ENCODE measurements at regions not wholly inside any gene's neighbourhood (a gene's known extent, or its start where the extent isn't known, plus 50 kb on each side); places are given as distances from the start of the nearest gene placed in this dataset.

GRCh38 chr13:51020600-51020999 lies 90.5 kb downstream of the C13orf42 start:
- no peak overlapping the region for H3K4me3 ChIP-seq
- intact Hi-C loops (cut with DNase I), result loop anchor here in 1 of 3 donors (10.0 kb wide), 1 partner anchor 196 kb away; no protein-coding TSS in a partner anchor
- no peak overlapping the region for H3K27ac ChIP-seq
- no peaks in the 10 kb centered on the region for H3K9me3 ChIP-seq
- 82 to 91% methylated on average over 8 of the region's 8 CpGs for WGBS, 2 donors
- no peak for TF ChIP-seq CTCF (IDR thresholded peaks at IDR 0.05)
- no peaks in the 10 kb centered on the region for H3K36me3 ChIP-seq
- no peak for DNase-seq
- FAIRE-seq, result no peak
- H3K27me3 ChIP-seq, result no peaks in the 10 kb centered on the region
- no peak for ATAC-seq
- no peaks in the 10 kb centered on the region for H3K4me1 ChIP-seq

- Histone ChIP-seq H3K4me1 (no peaks in the 10 kb centered on the region), H3K36me3 (no peaks in the 10 kb centered on the region), H3K27me3 (no peaks in the 10 kb centered on the region), H3K9me3 (no peaks in the 10 kb centered on the region), H3K27ac (no peak overlapping the region), H3K4me3 (no peak overlapping the region)
- DNase-seq, result no peak
- WGBS, 2 donors, result 66 to 81% methylated on average over 5 of the region's 5 CpGs
- FAIRE-seq, result no peak
- intact Hi-C loops (cut with DNase I), result no loop called here
- no peak for ATAC-seq
- TF ChIP-seq CTCF (IDR thresholded peaks at IDR 0.05), result no peak
These were observed 92.0 kb downstream of the C13orf42 start for GRCh38 chr13:51019026-51019425.

- no peak for TF ChIP-seq CTCF (IDR thresholded peaks at IDR 0.05)
- H3K9me3 ChIP-seq, result no peaks in the 10 kb centered on the region
- intact Hi-C loops (cut with DNase I), result no loop called here
- H3K4me3 ChIP-seq, result no peak overlapping the region
- FAIRE-seq, result no peak
- no peaks in the 10 kb centered on the region for H3K4me1 ChIP-seq
- no peak overlapping the region for H3K27ac ChIP-seq
- no peaks in the 10 kb centered on the region for H3K36me3 ChIP-seq
- no peak for ATAC-seq
- no peaks in the 10 kb centered on the region for H3K27me3 ChIP-seq
- no peak for DNase-seq
- WGBS, 2 donors, result 84 to 92% methylated on average over 1 of the region's 1 CpG
These were observed 93.6 kb downstream of the C13orf42 start for GRCh38 chr13:51017516-51017915.

- WGBS, 2 donors, result 64 to 67% methylated on average over 1 of the region's 1 CpG
- no peak for ATAC-seq
- no peak for FAIRE-seq
- no peaks in the 10 kb centered on the region for H3K9me3 ChIP-seq
- H3K27me3 ChIP-seq, result no peaks in the 10 kb centered on the region
- no peak overlapping the region for H3K27ac ChIP-seq
- H3K4me3 ChIP-seq, result no peak overlapping the region
- DNase-seq, result no peak
- H3K36me3 ChIP-seq, result no peaks in the 10 kb centered on the region
- no peak for TF ChIP-seq CTCF (IDR thresholded peaks at IDR 0.05)
- intact Hi-C loops (cut with DNase I), result no loop called here
- no peaks in the 10 kb centered on the region for H3K4me1 ChIP-seq
These were observed 95.1 kb downstream of the C13orf42 start for GRCh38 chr13:51015973-51016372.

- intact Hi-C loops (cut with DNase I), result no loop called here
- Histone ChIP-seq H3K4me3 (no peak overlapping the region), H3K27ac (no peak overlapping the region), H3K9me3 (no peaks in the 10 kb centered on the region), H3K4me1 (no peaks in the 10 kb centered on the region), H3K36me3 (no peaks in the 10 kb centered on the region), H3K27me3 (no peaks in the 10 kb centered on the region)
- no peak for TF ChIP-seq CTCF (IDR thresholded peaks at IDR 0.05)
- 75 to 81% methylated on average over 1 of the region's 1 CpG for WGBS, 2 donors
- ATAC-seq (no peak), DNase-seq (no peak), FAIRE-seq (no peak)
These were observed 100.0 kb downstream of the RNASEH2B start for GRCh38 chr13:51009597-51009996.

Measured in pancreas (tissue), 10 donors.